H9 (cell line): ENCODE measurements at regions not wholly inside any gene's neighbourhood (a gene's known extent, or its start where the extent isn't known, plus 50 kb on each side); places are given as distances from the start of the nearest gene placed in this dataset.

Experiments
- DNase-seq: peaks from one replicate; pipeline ENCODE4 v3.0.0-alpha.2; 2017
- H2AFZ ChIP-seq: one replicate; pipeline ENCODE4 v1.6.1; 2013; ENCODE audit warnings: mild to moderate bottlenecking, low read length, control low read depth, moderate library complexity
- H2AK5ac ChIP-seq: 2 replicates; pipeline ENCODE4 v1.6.1; 2013; ENCODE audit warnings: low read length, control low read depth, mixed read lengths; ENCODE audit not compliant: insufficient read length
- H2BK120ac ChIP-seq: one replicate; pipeline ENCODE4 v1.6.1; 2013; ENCODE audit warnings: low read depth, mild to moderate bottlenecking, low read length, control low read depth, inconsistent platforms; ENCODE audit not compliant: poor library complexity, severe bottlenecking
- H2BK12ac ChIP-seq: 2 replicates; pipeline ENCODE4 v1.6.1; 2013; ENCODE audit warnings: low read length, control low read depth, mixed read lengths, low read depth; ENCODE audit not compliant: insufficient read length
- H2BK15ac ChIP-seq: 2 replicates; pipeline ENCODE4 v1.6.1; 2013; ENCODE audit warnings: low read depth, low read length, control low read depth
- H2BK20ac ChIP-seq: one replicate; pipeline ENCODE4 v1.6.1; 2013; ENCODE audit warnings: low read depth, mild to moderate bottlenecking, low read length, control low read depth, inconsistent platforms; ENCODE audit not compliant: poor library complexity, severe bottlenecking
- H2BK5ac ChIP-seq: 2 replicates; pipeline ENCODE4 v1.6.1; 2013; ENCODE audit warnings: low read length, control low read depth, mixed read lengths; ENCODE audit not compliant: insufficient read length
- H3K14ac ChIP-seq: 2 replicates; pipeline ENCODE4 v1.6.1; 2013; ENCODE audit warnings: low read length, control low read depth; ENCODE audit not compliant: insufficient read depth
- H3K18ac ChIP-seq: 2 replicates; pipeline ENCODE4 v1.6.1; 2013; ENCODE audit warnings: low read depth, mild to moderate bottlenecking, mixed read lengths, low read length, control low read depth; ENCODE audit not compliant: insufficient read length
- H3K23ac ChIP-seq: 2 replicates; pipeline ENCODE4 v1.6.1; 2013; ENCODE audit warnings: low read length, control low read depth, mixed read lengths, low read depth; ENCODE audit not compliant: insufficient read length
- H3K23me2 ChIP-seq: 2 replicates; pipeline ENCODE4 v1.6.1; 2013; ENCODE audit warnings: low read depth, mild to moderate bottlenecking, mixed read lengths, low read length, control low read depth; ENCODE audit not compliant: insufficient read length, poor library complexity, severe bottlenecking
- H3K27ac ChIP-seq: 2 replicates; pipeline ENCODE4 v1.5.1; 2013; ENCODE audit warnings: low read length, control low read depth, mixed read lengths, low read depth; ENCODE audit not compliant: insufficient read length
- H3K27me3 ChIP-seq: 2 replicates; pipeline ENCODE4 v1.6.1; 2013; ENCODE audit warnings: low read length, control low read depth, inconsistent platforms; ENCODE audit not compliant: insufficient read depth
- H3K4ac ChIP-seq: 2 replicates; pipeline ENCODE4 v1.6.1; 2013; ENCODE audit warnings: low read depth, mild to moderate bottlenecking, control low read depth, inconsistent platforms, low read length, moderate library complexity
- H3K4me1 ChIP-seq: 2 replicates; pipeline ENCODE4 v1.6.1; 2013; ENCODE audit warnings: low read length, control low read depth, inconsistent platforms; ENCODE audit not compliant: insufficient read depth
- H3K4me2 ChIP-seq: 2 replicates; pipeline ENCODE4 v1.6.1; 2013; ENCODE audit warnings: low read length, control low read depth, mixed read lengths; ENCODE audit not compliant: insufficient read length, insufficient read depth
- H3K56ac ChIP-seq: 2 replicates; pipeline ENCODE4 v1.6.1; 2013; ENCODE audit warnings: low read depth, mild to moderate bottlenecking, mixed read lengths, low read length, control low read depth; ENCODE audit not compliant: insufficient read length
- H3K79me1 ChIP-seq: 2 replicates; pipeline ENCODE4 v1.6.1; 2013; ENCODE audit warnings: low read depth, mild to moderate bottlenecking, moderate library complexity, low read length, control low read depth, inconsistent platforms; ENCODE audit not compliant: insufficient read depth, poor library complexity, severe bottlenecking
- H3K79me2 ChIP-seq: 2 replicates; pipeline ENCODE4 v1.6.1; 2013; ENCODE audit warnings: low read length, control low read depth, inconsistent platforms; ENCODE audit not compliant: insufficient read depth
- H3K9ac ChIP-seq: 2 replicates; pipeline ENCODE4 v1.6.1; 2013; ENCODE audit warnings: low read length, control low read depth, mixed read lengths; ENCODE audit not compliant: insufficient read length; ENCODE audit errors: extremely low read depth
- H3K9me3 ChIP-seq: one replicate; pipeline ENCODE4 v1.6.1; 2013; ENCODE audit warnings: low read depth, low read length, inconsistent platforms; ENCODE audit not compliant: control insufficient read depth
- H3T11ph ChIP-seq: one replicate; pipeline ENCODE4 v1.6.1; 2013; ENCODE audit warnings: mild to moderate bottlenecking, low read length, control low read depth, inconsistent platforms
- H4K20me1 ChIP-seq: one replicate; pipeline ENCODE4 v1.6.1; 2013; ENCODE audit not compliant: control insufficient read depth, insufficient read length, insufficient read depth
- H4K5ac ChIP-seq: 2 replicates; pipeline ENCODE4 v1.6.1; 2013; ENCODE audit warnings: low read depth, mild to moderate bottlenecking, mixed read lengths, low read length, control low read depth; ENCODE audit not compliant: insufficient read length
- H4K8ac ChIP-seq: replicated peaks from 2 replicates; pipeline ENCODE4 v1.6.1; 2013; ENCODE audit warnings: low read length, control low read depth, mixed read lengths, low read depth; ENCODE audit not compliant: insufficient read length
- H4K91ac ChIP-seq: 2 replicates; pipeline ENCODE4 v1.6.1; 2013; ENCODE audit warnings: low read depth, mild to moderate bottlenecking, moderate library complexity, mixed read lengths, low read length, control low read depth; ENCODE audit not compliant: insufficient read length
- H3K27ac Mint-ChIP-seq, 3 experiments: 2 replicates in 2 of 3; 3 replicates in 1 of 3; pipeline ENCODE4 v1.8.0; 2020 to 2021; ENCODE audit warnings: mixed read lengths in 3 of 3, mild to moderate bottlenecking in 1 of 3, moderate library complexity in 1 of 3
- H3K27me3 Mint-ChIP-seq: 2 replicates; pipeline ENCODE4 v1.8.0; 2021; ENCODE audit warnings: low read depth, mild to moderate bottlenecking, moderate library complexity, mixed read lengths
- H3K36me3 Mint-ChIP-seq, 3 experiments: 2 replicates in 2 of 3; 3 replicates in 1 of 3; pipeline ENCODE4 v1.8.0; 2020 to 2021; ENCODE audit warnings: low read depth in 3 of 3, mixed read lengths in 3 of 3; ENCODE audit not compliant: insufficient read depth in 1 of 3
- H3K4me1 Mint-ChIP-seq, 2 experiments: 2 replicates each; pipeline ENCODE4 v1.8.0; 2020; ENCODE audit warnings: mixed read lengths in 2 of 2
- H3K4me3 Mint-ChIP-seq, 2 experiments: 2 replicates in 1 of 2; 3 replicates in 1 of 2; pipeline ENCODE4 v1.8.0; 2020 to 2021; ENCODE audit warnings: mild to moderate bottlenecking in 2 of 2, mixed read lengths in 2 of 2, moderate library complexity in 1 of 2
- H3K9me3 Mint-ChIP-seq, 2 experiments: 2 replicates in 1 of 2; 3 replicates in 1 of 2; pipeline ENCODE4 v1.8.0; 2020; ENCODE audit warnings: mild to moderate bottlenecking in 2 of 2, mixed read lengths in 2 of 2, moderate library complexity in 1 of 2
- TF ChIP-seq, protein P1 (sequence below): fragments of 200-600 bp; sonication (generic); conservative IDR thresholded peaks from 3 replicates; pipeline ENCODE4 v1.8.0; 2021; ENCODE audit warnings: antibody characterized with exemption, mild to moderate bottlenecking

DNA sequence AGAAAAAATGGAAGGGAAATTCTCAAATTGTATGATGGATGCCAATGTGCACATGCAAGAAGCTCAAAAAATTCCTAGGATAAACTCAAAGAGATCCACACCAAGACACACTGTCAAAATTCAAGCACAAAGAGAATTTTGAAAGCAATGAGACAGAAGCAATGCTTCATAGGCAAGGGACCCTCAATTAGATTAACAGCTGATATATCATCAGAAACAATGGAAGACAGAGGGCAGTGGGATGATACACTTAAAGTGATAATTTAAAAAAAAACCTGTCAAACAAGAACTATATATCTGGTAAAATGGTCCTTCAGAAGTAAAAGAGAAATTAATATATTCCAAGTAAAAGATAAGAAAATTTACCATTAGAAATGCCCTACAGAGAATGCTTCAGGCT is 306.3 kb upstream of the PCDH7 start:
- Histone ChIP-seq H3K4me1 (no peaks in the 10 kb centered on the region), H3K9ac (no peak overlapping the region), H2BK120ac (no peak overlapping the region), H3K23ac (no peak overlapping the region), H3K9me3 (peaks cover 5% of the 10 kb centered on the region), H4K91ac (no peak overlapping the region), H2BK15ac (no peak overlapping the region), H3K14ac (no peak overlapping the region), H2AFZ (no peak overlapping the region), H3K27me3 (no peaks in the 10 kb centered on the region), H2BK5ac (no peak overlapping the region), H3K23me2 (no peaks in the 10 kb centered on the region), H3K4ac (no peak overlapping the region), H3K18ac (no peak overlapping the region), H3K27ac (no peak overlapping the region), H3K79me1 (no peaks in the 10 kb centered on the region), H4K20me1 (no peaks in the 10 kb centered on the region), H4K5ac (no peak overlapping the region), H3T11ph (no peak overlapping the region), H2BK20ac (no peak overlapping the region), H3K4me2 (no peak overlapping the region), H3K79me2 (no peaks in the 10 kb centered on the region), H3K56ac (no peak overlapping the region), H2BK12ac (no peak overlapping the region), H2AK5ac (no peak overlapping the region), H4K8ac (no peak overlapping the region)
- TF ChIP-seq, protein P1, sequence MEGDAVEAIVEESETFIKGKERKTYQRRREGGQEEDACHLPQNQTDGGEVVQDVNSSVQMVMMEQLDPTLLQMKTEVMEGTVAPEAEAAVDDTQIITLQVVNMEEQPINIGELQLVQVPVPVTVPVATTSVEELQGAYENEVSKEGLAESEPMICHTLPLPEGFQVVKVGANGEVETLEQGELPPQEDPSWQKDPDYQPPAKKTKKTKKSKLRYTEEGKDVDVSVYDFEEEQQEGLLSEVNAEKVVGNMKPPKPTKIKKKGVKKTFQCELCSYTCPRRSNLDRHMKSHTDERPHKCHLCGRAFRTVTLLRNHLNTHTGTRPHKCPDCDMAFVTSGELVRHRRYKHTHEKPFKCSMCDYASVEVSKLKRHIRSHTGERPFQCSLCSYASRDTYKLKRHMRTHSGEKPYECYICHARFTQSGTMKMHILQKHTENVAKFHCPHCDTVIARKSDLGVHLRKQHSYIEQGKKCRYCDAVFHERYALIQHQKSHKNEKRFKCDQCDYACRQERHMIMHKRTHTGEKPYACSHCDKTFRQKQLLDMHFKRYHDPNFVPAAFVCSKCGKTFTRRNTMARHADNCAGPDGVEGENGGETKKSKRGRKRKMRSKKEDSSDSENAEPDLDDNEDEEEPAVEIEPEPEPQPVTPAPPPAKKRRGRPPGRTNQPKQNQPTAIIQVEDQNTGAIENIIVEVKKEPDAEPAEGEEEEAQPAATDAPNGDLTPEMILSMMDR = no peak
- Mint-ChIP-seq H3K9me3 (peaks cover 63 to 70% of the 10 kb centered on the region in 2 experiments), H3K4me3 (no peak overlapping the region), H3K27me3 (no peaks in the 10 kb centered on the region; the same call in 1 of the 2 replicates), H3K4me1 (no peaks in the 10 kb centered on the region), H3K27ac (no peak overlapping the region), H3K36me3 (peaks cover 22 to 69% (median 44%) of the 10 kb centered on the region in 3 experiments)
- no peak for DNase-seq
